GM03348 (cell line): ENCODE measurements at regions not wholly inside any gene's neighbourhood (a gene's known extent, or its start where the extent isn't known, plus 50 kb on each side); places are given as distances from the start of the nearest gene placed in this dataset.
"Not testable (repeated sequence)": the region's sequence is repeated elsewhere in the genome, so short reads cannot be mapped to it uniquely, and the experiment has no call there.

Experiments
- DNase-seq: peaks from one replicate; pipeline ENCODE4 v3.0.0; 2012; ENCODE audit warnings: low spot score

- DNase-seq: no peak
Measured at GRCh38 chr3:78087134-78087533, 1047.2 kb downstream of the ROBO2 start.

DNA sequence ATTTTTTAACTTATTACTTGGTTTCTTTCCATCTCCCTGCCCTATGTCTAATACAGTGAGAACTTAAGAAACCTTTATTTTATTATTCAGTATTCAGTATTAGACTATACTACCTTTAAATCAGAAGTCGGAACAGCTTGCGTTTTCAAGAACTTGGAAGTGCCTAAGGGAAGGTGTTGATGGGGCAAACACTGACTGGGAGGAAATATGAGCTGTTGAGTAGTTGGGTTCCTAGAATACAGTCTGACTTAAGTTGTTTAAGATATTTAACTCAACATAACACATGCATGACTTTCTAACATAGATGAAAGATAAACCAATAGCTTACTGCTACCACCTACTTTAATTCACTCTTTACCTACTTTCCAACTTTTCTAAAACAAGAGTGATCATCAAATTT lies 1048.1 kb downstream of the ROBO2 start:
- DNase-seq: no peak

DNA sequence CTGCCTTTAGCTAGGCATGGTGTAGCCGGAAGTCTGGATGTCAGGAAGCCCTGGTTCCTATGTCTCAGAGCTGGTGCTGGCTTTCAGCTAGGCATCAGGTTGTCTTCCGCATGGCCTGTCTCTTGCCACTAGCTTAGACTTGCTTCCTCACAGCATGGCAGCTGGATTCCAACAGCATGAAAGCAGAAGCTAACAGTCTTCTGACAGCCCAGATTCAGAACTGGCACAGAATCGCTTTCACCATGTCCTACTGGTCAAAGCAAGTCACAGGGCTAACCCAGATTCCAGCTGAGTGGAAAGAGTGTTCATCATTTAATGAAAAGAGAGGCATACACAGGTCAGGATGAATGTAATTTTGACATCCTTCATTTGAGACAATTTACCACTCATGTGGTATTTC lies 1050.5 kb downstream of the ROBO2 start:
- no peak for DNase-seq

GRCh38 chr3:78091478-78092119 lies 1051.7 kb downstream of the ROBO2 start:
- no peak for DNase-seq

DNA sequence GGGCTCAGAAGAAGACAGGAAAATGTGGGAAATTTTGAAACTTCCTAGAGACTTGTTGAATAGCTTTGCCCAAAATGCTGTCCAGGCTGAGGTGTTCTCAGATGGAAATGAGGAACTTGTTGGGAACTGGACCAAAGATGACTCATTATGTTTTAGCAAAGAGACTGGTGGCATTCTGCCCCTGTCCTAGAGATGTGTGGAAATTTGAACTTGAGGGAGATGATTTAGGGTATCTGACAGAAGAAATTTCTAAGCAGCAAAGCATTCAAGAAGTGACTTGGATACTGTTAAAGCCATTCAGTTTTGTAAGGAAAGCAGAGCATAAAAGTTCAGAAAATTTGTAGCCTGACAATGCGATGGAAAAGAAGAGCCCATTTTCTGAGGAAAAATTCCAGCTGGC lies 1052.7 kb downstream of the ROBO2 start:
- DNase-seq: not testable (repeated sequence)

DNA sequence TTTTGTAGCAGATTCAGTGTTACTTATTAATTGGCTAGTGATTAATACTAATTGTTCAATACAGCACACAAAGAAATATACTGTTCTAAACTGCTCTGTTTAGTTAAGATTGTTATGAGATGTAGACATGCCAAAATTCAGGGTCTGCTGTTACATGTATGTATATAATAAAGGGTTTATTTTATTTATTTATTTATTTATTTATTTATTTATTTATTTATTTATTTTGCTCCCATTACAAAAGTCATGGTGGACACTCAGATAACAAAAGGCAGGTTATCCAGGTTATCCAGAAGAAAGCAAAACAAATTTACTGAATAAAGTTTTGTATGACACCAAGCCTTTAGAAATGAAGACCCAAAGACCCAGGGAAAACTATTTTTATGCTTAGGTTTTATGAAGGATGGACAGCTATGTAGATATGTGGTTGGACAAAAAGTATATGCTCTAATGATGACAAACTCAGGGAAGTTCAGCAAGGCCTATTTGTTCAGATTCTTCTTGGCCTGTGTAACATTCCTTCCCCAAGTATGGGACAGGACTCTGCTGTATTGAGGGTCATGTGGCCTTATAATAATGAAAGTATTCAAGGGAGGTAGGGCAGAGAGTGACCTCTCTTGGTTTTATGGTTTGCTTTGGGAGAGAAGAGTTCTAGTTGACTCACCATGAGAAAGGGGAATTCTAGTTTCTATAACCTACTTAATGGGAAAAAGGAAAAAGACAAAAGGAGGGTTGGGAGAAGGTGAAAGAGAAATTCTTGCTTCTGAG lies 1056.8 kb downstream of the ROBO2 start:
- no peak for DNase-seq

- no peak for DNase-seq
Measured at GRCh38 chr3:78098367-78098766, 1058.5 kb downstream of the ROBO2 start.

DNA sequence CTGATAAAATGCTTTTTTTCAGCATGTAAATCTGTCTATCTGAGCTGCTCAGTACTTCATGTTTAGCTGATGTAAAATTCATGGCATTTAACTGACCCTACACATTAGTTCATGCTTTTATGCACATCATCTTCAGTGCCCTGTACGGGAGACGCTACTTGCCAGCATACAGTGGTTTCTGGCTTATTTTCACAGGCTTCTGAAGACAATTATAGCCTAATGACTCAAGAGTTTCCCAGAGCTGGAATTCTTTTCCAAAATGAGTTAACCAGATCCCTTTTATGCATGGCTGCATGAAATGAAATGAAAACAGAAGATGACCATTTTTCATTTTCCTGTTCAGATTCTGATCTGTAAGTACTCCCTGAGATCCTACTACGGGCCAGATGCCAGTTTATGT lies 1061.5 kb downstream of the ROBO2 start:
- no peak for DNase-seq

GRCh38 chr3:78108269-78108961 lies 1068.5 kb downstream of the ROBO2 start:
- not testable (repeated sequence) for DNase-seq

DNA sequence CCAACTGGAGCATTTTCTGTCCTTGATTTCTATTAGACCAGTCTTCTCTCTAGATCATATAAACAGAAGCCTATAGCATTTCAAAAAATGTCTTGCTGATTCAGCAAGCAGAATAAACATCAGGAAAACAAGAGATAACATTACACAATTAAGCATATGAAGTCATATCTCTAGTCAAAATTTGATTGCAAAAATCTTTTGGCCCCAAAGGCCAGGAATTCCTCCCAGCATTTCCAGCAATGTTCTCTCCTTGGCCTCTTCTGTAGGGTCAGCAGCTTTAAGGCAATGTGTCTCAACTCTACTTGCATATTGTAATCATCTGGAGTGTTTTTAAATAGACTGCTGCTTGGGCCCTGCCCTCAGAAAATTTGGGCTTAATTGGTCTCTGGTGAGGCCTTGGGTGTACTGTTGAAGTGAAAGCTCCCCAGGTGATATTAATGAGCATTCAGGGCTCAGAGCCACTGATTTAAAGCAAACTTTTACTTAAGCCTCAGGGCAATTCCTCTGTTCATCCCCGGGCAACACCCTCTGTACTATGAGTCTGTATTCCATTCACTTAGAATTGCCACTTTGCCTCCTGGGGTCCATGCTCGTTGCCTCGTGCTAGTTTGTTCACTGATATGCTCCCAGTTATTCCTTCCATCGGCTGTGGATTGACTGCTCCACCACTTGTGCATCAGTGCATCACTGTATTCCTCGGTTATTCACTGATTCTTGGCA lies 1072.6 kb downstream of the ROBO2 start:
- DNase-seq: no peak

DNA sequence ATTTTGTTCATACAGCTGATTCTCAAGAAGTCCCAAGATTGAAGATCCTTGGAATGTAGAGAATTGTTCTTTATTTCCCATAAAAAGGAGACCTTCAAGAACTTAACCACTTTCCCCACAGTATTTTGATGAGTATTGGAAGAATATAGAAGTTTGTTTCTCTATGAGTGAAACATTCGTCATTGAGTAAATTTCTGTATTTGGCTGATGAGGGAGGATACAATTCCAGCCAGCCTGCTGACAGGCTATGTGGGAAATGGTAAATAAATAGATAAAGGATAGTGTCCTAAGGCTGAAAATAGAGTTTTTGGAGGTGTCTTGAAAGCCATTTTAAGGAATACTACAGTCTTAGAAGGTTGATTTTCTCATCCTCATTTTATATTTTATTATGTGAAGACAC lies 1076.1 kb downstream of the ROBO2 start:
- no peak for DNase-seq

- DNase-seq: no peak
Measured at GRCh38 chr3:78116874-78117273, 1077.0 kb downstream of the ROBO2 start.

DNA sequence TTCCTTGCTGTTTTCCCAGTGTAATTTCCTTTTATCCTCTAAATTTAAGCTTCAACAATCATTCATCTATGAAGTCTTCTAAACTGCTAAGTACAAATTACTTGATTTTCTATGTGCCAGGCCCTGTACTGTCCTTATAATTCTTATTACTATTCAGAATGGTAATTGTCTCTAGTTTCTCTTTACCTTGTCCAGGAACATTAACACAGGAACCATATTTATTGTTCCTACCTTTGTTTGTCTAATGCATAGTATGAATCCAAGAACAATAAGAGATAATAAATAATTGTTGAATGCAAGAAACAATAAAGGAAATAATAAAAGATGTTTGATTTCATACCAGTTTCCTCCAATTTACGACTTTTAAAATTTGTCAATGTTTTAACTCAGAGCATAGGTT lies 1083.2 kb downstream of the ROBO2 start:
- DNase-seq: no peak

DNA sequence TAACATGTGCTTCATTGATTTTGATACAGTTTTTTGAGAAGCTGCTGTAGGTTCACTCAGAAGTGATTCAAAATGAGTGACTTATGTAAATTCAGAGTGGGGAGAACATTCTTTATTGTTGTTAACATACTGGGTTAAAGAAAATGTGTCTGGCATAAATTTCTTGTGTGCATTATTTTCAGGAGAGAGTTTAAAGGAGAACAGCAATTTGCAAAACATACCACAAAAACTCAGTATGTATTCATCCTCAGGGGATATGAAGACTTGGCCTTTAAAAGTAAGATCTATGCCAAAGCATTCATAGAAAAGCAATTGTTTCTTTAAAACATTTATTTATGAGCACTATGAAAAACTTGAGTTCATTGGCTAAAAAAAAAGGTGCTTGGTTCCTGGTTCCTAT lies 1089.8 kb downstream of the ROBO2 start:
- DNase-seq: no peak

- DNase-seq: no peak
Measured at GRCh38 chr3:78130741-78131290, 1090.9 kb downstream of the ROBO2 start.

GRCh38 chr3:78134496-78134895 lies 1094.6 kb downstream of the ROBO2 start:
- no peak for DNase-seq

GRCh38 chr3:78139166-78139565 lies 1099.3 kb downstream of the ROBO2 start:
- DNase-seq: no peak

GRCh38 chr3:78140274-78140673 lies 1100.4 kb downstream of the ROBO2 start:
- DNase-seq: no peak

DNA sequence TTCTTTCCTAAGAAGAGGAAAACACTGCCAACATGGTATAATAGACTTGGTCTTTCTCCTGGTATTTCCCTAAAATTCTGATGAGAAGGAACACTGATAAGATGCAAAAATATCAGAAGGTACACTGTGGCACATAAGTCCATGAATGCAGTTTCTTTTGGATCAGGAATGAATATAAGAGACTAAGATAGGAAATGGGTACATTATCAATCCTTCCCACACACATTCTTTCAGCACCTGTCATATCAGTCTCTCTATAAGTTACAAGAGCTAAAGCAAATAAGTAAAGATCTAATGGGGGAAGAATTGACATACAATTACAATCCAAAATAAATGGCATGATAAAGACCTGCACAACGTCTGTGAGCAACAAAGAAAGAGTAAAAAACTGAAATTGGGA lies 1101.0 kb downstream of the ROBO2 start:
- DNase-seq: no peak

- no peak for DNase-seq
Measured at GRCh38 chr3:78141269-78141668, 1101.4 kb downstream of the ROBO2 start.

DNA sequence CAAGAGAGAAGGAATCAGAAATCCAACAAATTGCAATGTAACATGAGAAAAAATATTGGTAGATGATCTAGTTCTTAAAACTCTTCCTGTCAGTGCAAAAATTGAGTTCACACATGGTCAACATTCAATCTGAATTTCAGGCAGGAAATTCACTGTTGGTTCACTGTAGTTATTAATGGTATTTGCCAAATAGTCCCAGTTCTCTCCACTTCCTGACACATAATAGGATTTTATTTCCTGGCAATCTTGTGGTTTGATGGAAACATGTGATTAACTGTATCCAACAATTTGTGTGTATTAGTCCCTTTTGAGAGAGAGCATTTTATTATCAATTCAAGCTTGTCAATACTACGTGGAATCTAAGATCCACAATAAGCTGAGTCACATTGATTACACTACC lies 1103.1 kb downstream of the ROBO2 start:
- DNase-seq: no peak

- no peak for DNase-seq
Measured at GRCh38 chr3:78148986-78149717, 1109.3 kb downstream of the ROBO2 start.
